ENCODE measurements at regions not wholly inside any gene's neighbourhood (a gene's known extent, or its start where the extent isn't known, plus 50 kb on each side); places are given as distances from the start of the nearest gene placed in this dataset.

DNA sequence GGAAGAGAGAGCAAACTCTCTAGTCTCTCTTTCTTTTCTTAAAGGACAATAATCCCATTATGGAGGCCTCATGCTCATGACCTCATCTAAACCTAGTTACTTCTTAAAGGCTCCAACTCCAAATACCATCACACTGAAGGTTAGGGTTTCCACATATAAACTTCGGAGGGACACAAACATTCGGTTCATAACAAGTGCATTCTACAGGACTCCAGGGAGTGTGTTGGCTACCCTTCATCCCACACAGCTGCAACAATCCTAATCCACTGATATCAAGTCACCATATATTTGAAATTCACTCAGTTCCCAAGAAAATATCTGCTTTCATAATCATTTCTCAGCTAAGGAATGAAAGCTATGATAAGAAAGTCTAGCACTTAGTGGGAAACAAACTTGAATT, 265.9 kb upstream of the PLEKHG7 start:
- no peaks in the 10 kb centered on the region for H3K36me3 ChIP-seq (ENCODE audit: control insufficient read depth in 2 of 2, insufficient read depth in 2 of 2, low read length in 1 of 2)
- 98% methylated on average over 2 of the region's 2 CpGs for WGBS
- H3K4me1 ChIP-seq (ENCODE audit: control insufficient read depth in 2 of 2, insufficient read depth in 2 of 2, low read length in 2 of 2), result peaks cover 2% of the 10 kb centered on the region in 2 donors
- H3K4me3 ChIP-seq (ENCODE audit: low read length in 2 of 2), result no peak overlapping the region
- no peak overlapping the region for H3K27ac ChIP-seq (ENCODE audit: low read depth in 1 of 2, low read length in 1 of 2)
- H3K9me3 ChIP-seq (ENCODE audit: control insufficient read depth in 2 of 2, insufficient read depth in 1 of 2, low read length in 1 of 2), result no peaks in the 10 kb centered on the region
- no peak for DNase-seq (ENCODE audit: low read depth in 6 of 9, low spot score in 9 of 9)
- no peaks in the 10 kb centered on the region for H3K27me3 ChIP-seq (ENCODE audit: control insufficient read depth in 2 of 2, insufficient read depth in 1 of 2, low read length in 1 of 2)

DNA sequence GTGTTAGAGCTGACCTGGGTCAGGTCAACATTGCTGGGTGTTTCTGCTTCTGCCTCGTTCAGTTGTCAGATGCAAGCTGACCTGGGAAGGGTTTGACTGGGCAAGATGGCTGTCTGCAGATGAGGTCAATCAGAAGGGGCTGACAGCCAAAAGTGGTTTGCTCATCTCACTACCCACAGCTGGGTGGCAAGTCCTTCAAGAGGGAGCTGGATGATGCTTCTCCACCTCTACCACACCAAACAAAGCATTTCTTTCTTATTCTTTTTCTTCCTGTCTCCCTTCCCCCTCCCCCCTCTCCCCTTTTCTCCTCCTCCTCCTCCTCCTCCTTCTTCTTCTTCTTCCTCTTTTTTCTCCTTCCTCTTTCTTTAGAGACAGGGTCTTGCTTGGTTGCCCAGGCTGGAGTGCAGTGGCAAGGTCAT, 268.2 kb upstream of the PLEKHG7 start:
- no peak for DNase-seq (ENCODE audit: low read depth in 6 of 9, low spot score in 9 of 9)
- Histone ChIP-seq H3K27me3 (ENCODE audit: control insufficient read depth in 2 of 2, insufficient read depth in 1 of 2, low read length in 1 of 2) (no peaks in the 10 kb centered on the region), H3K4me3 (ENCODE audit: low read length in 2 of 2) (no peak overlapping the region), H3K36me3 (ENCODE audit: control insufficient read depth in 2 of 2, insufficient read depth in 2 of 2, low read length in 1 of 2) (no peaks in the 10 kb centered on the region), H3K4me1 (ENCODE audit: control insufficient read depth in 2 of 2, insufficient read depth in 2 of 2, low read length in 2 of 2) (peaks cover 2 to 6% of the 10 kb centered on the region in 2 donors), H3K9me3 (ENCODE audit: control insufficient read depth in 2 of 2, insufficient read depth in 1 of 2, low read length in 1 of 2) (no peaks in the 10 kb centered on the region), H3K27ac (ENCODE audit: low read depth in 1 of 2, low read length in 1 of 2) (no peak overlapping the region)
- WGBS, result 90% methylated on average over 1 of the region's 1 CpG

DNA sequence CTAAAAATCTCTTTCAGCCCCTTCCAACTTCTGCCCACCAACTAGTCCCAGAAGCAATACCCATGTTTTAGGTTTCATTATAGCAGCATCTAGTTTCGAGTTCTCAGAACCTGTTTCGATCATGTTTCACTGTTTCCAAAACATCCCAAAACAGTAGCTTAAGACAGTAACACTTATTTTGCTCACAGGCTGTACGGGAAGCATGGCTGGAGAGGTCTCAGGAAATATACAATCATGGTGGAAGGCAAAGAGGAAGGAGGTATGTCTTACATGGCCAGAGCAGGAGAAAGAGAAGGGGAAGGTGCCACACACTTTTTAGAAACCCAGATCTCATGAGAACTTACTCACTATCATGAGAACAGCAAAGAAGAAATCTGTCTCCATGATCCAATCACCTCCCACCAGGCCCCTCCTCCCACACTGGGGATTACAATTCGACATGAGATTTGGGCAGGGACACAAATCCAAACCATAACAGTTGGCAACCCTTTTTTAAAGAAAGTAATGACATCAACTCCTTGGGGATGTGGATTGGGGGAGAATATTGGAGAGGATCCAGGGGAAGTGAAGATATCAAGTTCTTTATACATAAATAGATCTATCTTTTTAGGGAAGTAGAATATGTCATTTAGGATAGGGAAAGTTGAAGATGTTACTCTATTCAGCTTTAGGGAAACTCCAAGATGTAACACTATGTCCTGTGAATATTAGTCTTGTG, 269.9 kb upstream of the PLEKHG7 start:
- H3K27me3 ChIP-seq (ENCODE audit: control insufficient read depth in 2 of 2, insufficient read depth in 1 of 2, low read length in 1 of 2), result no peaks in the 10 kb centered on the region
- DNase-seq (ENCODE audit: low read depth in 6 of 9, low spot score in 9 of 9), result no peak
- WGBS, result 85% methylated on average over 4 of the region's 4 CpGs
- H3K4me1 ChIP-seq (ENCODE audit: control insufficient read depth in 2 of 2, insufficient read depth in 2 of 2, low read length in 2 of 2), result peaks cover 0 to 6% of the 10 kb centered on the region in 2 donors
- peak overlapping the region in 1 of 2 donors; percentile 23 for H3K27ac ChIP-seq (ENCODE audit: low read depth in 1 of 2, low read length in 1 of 2)
- H3K4me3 ChIP-seq (ENCODE audit: low read length in 2 of 2), result no peak overlapping the region
- H3K36me3 ChIP-seq (ENCODE audit: control insufficient read depth in 2 of 2, insufficient read depth in 2 of 2, low read length in 1 of 2), result no peaks in the 10 kb centered on the region
- H3K9me3 ChIP-seq (ENCODE audit: control insufficient read depth in 2 of 2, insufficient read depth in 1 of 2, low read length in 1 of 2), result no peaks in the 10 kb centered on the region

DNA sequence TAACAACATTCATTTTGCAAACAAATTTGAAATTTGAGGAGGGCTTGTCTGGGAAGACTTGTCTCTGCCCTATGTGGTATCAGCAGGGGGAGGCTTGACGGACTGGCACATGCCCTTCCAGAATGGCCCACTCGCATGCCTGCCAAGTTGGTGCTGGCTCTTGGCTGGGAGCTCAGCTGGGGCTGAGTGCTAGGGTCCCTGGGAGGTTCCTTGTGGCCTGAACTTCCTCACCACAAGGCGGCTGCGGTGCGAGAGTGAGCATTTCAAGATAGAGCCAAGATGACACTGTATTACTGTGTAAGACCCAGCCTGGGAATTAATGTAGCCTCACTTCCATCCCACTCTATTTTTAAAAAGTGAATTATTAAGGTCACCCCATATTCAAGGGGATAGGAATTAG, 271.6 kb upstream of the PLEKHG7 start:
- Histone ChIP-seq H3K36me3 (ENCODE audit: control insufficient read depth in 2 of 2, insufficient read depth in 2 of 2, low read length in 1 of 2) (no peaks in the 10 kb centered on the region), H3K27me3 (ENCODE audit: control insufficient read depth in 2 of 2, insufficient read depth in 1 of 2, low read length in 1 of 2) (no peaks in the 10 kb centered on the region), H3K4me3 (ENCODE audit: low read length in 2 of 2) (no peak overlapping the region), H3K4me1 (ENCODE audit: control insufficient read depth in 2 of 2, insufficient read depth in 2 of 2, low read length in 2 of 2) (peaks cover 0 to 6% of the 10 kb centered on the region in 2 donors), H3K27ac (ENCODE audit: low read depth in 1 of 2, low read length in 1 of 2) (no peak overlapping the region), H3K9me3 (ENCODE audit: control insufficient read depth in 2 of 2, insufficient read depth in 1 of 2, low read length in 1 of 2) (no peaks in the 10 kb centered on the region)
- WGBS, result 20% methylated on average over 5 of the region's 5 CpGs
- DNase-seq (ENCODE audit: low read depth in 6 of 9, low spot score in 9 of 9), result peak in 3 of 9 donors; percentile 37 to 62 (median 40)

DNA sequence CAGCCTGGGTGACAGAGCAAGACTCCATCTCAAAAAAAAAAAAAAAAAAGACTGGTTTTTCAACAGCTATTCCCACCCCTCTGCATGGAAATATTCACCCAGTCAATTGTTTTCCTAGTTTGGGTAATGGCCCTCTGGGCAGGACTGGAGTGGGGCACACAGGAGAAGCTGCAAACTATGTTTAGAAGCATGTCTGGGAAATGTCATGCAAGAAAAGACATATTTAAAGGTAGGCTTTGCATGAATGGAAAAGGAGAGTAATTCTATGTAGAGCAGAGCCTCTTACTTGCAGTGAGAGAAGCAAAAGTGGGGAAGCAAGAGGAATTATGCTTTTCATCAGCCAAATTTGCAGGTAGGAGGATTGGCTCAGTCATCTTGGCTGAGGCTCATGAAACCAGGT, 276.5 kb upstream of the PLEKHG7 start:
- Histone ChIP-seq H3K36me3 (ENCODE audit: control insufficient read depth in 2 of 2, insufficient read depth in 2 of 2, low read length in 1 of 2) (no peaks in the 10 kb centered on the region), H3K4me1 (ENCODE audit: control insufficient read depth in 2 of 2, insufficient read depth in 2 of 2, low read length in 2 of 2) (peaks cover 0 to 3% of the 10 kb centered on the region in 2 donors), H3K27me3 (ENCODE audit: control insufficient read depth in 2 of 2, insufficient read depth in 1 of 2, low read length in 1 of 2) (no peaks in the 10 kb centered on the region), H3K9me3 (ENCODE audit: control insufficient read depth in 2 of 2, insufficient read depth in 1 of 2, low read length in 1 of 2) (no peaks in the 10 kb centered on the region), H3K27ac (ENCODE audit: low read depth in 1 of 2, low read length in 1 of 2) (no peak overlapping the region), H3K4me3 (ENCODE audit: low read length in 2 of 2) (no peak overlapping the region)
- DNase-seq (ENCODE audit: low read depth in 6 of 9, low spot score in 9 of 9), result no peak

DNA sequence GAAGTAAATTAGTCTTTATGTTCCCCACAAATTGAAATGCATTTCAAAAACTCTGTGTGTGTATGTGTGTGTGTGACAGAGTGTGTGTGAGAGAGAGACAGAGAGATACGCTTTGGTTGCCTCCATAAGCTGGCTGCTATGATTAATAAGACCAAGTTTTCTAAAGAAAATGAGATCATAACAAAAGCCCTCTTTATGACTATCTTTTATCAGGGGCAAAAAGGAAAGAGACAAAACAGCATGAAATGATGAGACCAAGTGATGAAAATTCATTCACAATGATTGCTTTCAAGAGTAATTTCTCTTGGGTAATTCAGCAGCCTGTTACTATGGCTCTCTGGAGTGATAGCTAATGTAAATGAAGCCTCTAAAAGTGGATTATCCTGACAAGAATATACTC, 277.6 kb upstream of the PLEKHG7 start:
- WGBS, result 97% methylated on average over 1 of the region's 1 CpG
- no peaks in the 10 kb centered on the region for H3K4me1 ChIP-seq (ENCODE audit: control insufficient read depth in 2 of 2, insufficient read depth in 2 of 2, low read length in 2 of 2)
- no peaks in the 10 kb centered on the region for H3K36me3 ChIP-seq (ENCODE audit: control insufficient read depth in 2 of 2, insufficient read depth in 2 of 2, low read length in 1 of 2)

DNA sequence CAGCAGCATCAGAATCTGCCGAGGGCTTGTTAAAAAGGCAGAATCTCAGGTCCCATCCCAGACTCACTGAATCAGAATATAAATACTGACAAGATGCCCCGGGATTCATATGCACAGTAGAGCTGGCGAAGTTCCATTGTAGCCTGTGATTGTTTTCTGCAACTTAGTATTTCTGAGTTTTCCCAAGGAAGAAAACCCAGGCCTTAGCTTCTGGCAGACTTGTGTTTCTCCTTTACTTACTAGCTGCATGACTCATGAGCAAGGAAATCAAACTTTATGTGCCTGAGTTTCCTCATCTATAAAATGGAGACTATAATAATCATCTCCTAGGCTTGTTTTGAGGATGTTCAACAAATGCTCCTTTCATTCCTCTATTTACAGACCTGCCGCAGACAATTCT, 278.5 kb upstream of the PLEKHG7 start:
- H3K27ac ChIP-seq (ENCODE audit: low read depth in 1 of 2, low read length in 1 of 2), result no peak overlapping the region
- H3K27me3 ChIP-seq (ENCODE audit: control insufficient read depth in 2 of 2, insufficient read depth in 1 of 2, low read length in 1 of 2), result no peaks in the 10 kb centered on the region
- H3K4me3 ChIP-seq (ENCODE audit: low read length in 2 of 2), result no peak overlapping the region
- H3K9me3 ChIP-seq (ENCODE audit: control insufficient read depth in 2 of 2, insufficient read depth in 1 of 2, low read length in 1 of 2), result no peaks in the 10 kb centered on the region
- H3K36me3 ChIP-seq (ENCODE audit: control insufficient read depth in 2 of 2, insufficient read depth in 2 of 2, low read length in 1 of 2), result no peaks in the 10 kb centered on the region
- WGBS, result 95% methylated on average over 4 of the region's 4 CpGs
- H3K4me1 ChIP-seq (ENCODE audit: control insufficient read depth in 2 of 2, insufficient read depth in 2 of 2, low read length in 2 of 2), result no peaks in the 10 kb centered on the region
- no peak for DNase-seq (ENCODE audit: low read depth in 6 of 9, low spot score in 9 of 9)

More for the DNA sequence above, 277.6 kb upstream of the PLEKHG7 start:
- H3K27ac ChIP-seq (ENCODE audit: low read depth in 1 of 2, low read length in 1 of 2), result no peak overlapping the region
- DNase-seq (ENCODE audit: low read depth in 6 of 9, low spot score in 9 of 9), result no peak
- no peaks in the 10 kb centered on the region for H3K27me3 ChIP-seq (ENCODE audit: control insufficient read depth in 2 of 2, insufficient read depth in 1 of 2, low read length in 1 of 2)
- H3K4me3 ChIP-seq (ENCODE audit: low read length in 2 of 2), result no peak overlapping the region
- no peaks in the 10 kb centered on the region for H3K9me3 ChIP-seq (ENCODE audit: control insufficient read depth in 2 of 2, insufficient read depth in 1 of 2, low read length in 1 of 2)

DNA sequence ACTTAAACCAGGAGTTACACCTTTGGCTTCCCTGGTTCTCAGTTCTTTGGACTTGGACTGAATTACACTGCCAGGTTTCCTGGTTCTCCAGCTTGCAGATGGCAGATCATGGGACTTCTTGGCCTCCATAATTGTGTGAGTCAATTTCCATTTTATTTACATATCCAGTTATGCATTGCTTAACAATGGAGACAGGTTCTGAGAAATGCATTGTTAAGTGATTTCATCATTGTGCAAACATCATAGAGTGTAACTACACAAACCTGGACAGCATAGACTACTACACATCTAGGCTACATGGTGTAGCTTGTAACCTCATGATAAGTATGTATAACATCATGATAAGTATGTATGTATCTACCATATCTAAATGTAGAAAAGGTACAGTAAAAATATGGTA, 276.1 kb upstream of the BTG1 start:
- Histone ChIP-seq H3K9me3 (ENCODE audit: control insufficient read depth in 2 of 2, insufficient read depth in 1 of 2, low read length in 1 of 2) (no peaks in the 10 kb centered on the region), H3K27me3 (ENCODE audit: control insufficient read depth in 2 of 2, insufficient read depth in 1 of 2, low read length in 1 of 2) (no peaks in the 10 kb centered on the region), H3K27ac (ENCODE audit: low read depth in 1 of 2, low read length in 1 of 2) (no peak overlapping the region), H3K4me1 (ENCODE audit: control insufficient read depth in 2 of 2, insufficient read depth in 2 of 2, low read length in 2 of 2) (no peaks in the 10 kb centered on the region), H3K36me3 (ENCODE audit: control insufficient read depth in 2 of 2, insufficient read depth in 2 of 2, low read length in 1 of 2) (no peaks in the 10 kb centered on the region), H3K4me3 (ENCODE audit: low read length in 2 of 2) (no peak overlapping the region)
- DNase-seq (ENCODE audit: low read depth in 6 of 9, low spot score in 9 of 9), result no peak

DNA sequence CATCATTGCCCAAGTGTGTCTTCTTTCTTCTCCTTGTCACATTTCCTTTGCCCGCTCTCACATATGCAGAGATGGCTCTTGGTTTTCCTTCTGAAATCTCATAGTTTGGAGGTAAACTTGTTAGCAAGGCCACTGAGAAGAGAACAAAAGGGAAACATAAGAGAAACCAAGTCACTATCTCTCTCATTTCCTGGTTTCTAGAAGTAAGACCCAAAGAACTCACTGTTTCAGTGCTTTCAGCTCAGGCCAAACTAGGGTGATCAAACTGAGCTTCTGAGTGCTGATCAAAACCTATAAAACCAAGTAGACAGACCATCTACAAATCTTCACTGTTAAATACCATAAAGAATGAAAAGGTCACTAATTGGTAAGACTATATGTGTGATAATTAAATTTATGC, 275.4 kb upstream of the BTG1 start:
- Histone ChIP-seq H3K36me3 (ENCODE audit: control insufficient read depth in 2 of 2, insufficient read depth in 2 of 2, low read length in 1 of 2) (no peaks in the 10 kb centered on the region), H3K27me3 (ENCODE audit: control insufficient read depth in 2 of 2, insufficient read depth in 1 of 2, low read length in 1 of 2) (no peaks in the 10 kb centered on the region), H3K27ac (ENCODE audit: low read depth in 1 of 2, low read length in 1 of 2) (no peak overlapping the region), H3K9me3 (ENCODE audit: control insufficient read depth in 2 of 2, insufficient read depth in 1 of 2, low read length in 1 of 2) (no peaks in the 10 kb centered on the region), H3K4me1 (ENCODE audit: control insufficient read depth in 2 of 2, insufficient read depth in 2 of 2, low read length in 2 of 2) (no peaks in the 10 kb centered on the region), H3K4me3 (ENCODE audit: low read length in 2 of 2) (no peak overlapping the region)
- 100% methylated on average over 1 of the region's 1 CpG for WGBS
- no peak for DNase-seq (ENCODE audit: low read depth in 6 of 9, low spot score in 9 of 9)

Measured in thymus (tissue), 11 donors.